Activated naive CD8-positive, alpha-beta T cell treated with anti-CD3 and anti-CD28 coated beads, Interleukin-2, amount 50 U/mL, for 24 hours (primary cell): ENCODE measurements at regions not wholly inside any gene's neighbourhood (a gene's known extent, or its start where the extent isn't known, plus 50 kb on each side); places are given as distances from the start of the nearest gene placed in this dataset.

Source experiments
- ATAC-seq: fragments of 150-1000 bp; cut with Tn5 transposase; one replicate; pipeline ENCODE4 v1.10.0; 2021
- DNase-seq: peaks from one replicate; pipeline ENCODE4 v3.0.0; 2021
- H3K27ac Mint-ChIP-seq: one replicate; pipeline ENCODE4 v1.8.0; 2021; ENCODE audit warnings: mild to moderate bottlenecking, mixed read lengths
- H3K27me3 Mint-ChIP-seq: one replicate; pipeline ENCODE4 v1.8.0; 2021; ENCODE audit warnings: mixed read lengths
- H3K36me3 Mint-ChIP-seq: one replicate; pipeline ENCODE4 v1.8.0; 2021; ENCODE audit warnings: low read depth, mixed read lengths
- H3K4me1 Mint-ChIP-seq: one replicate; pipeline ENCODE4 v1.8.0; 2021; ENCODE audit warnings: mixed read lengths
- H3K4me3 Mint-ChIP-seq: one replicate; pipeline ENCODE4 v1.8.0; 2021; ENCODE audit warnings: mild to moderate bottlenecking, moderate library complexity, mixed read lengths
- H3K9me3 Mint-ChIP-seq: one replicate; pipeline ENCODE4 v1.8.0; 2021; ENCODE audit warnings: mixed read lengths

GRCh38 chr11:32267679-32268187, 167.6 kb downstream of the WT1 start:
- DNase-seq, result no peak
- H3K4me1 Mint-ChIP-seq, result peaks cover 2% of the 10 kb centered on the region
- no peak overlapping the region for H3K27ac Mint-ChIP-seq
- H3K4me3 Mint-ChIP-seq, result no peak overlapping the region
- ATAC-seq, result no peak
- H3K36me3 Mint-ChIP-seq, result no peaks in the 10 kb centered on the region
- H3K9me3 Mint-ChIP-seq, result peaks cover 4% of the 10 kb centered on the region
- H3K27me3 Mint-ChIP-seq, result peaks cover 15% of the 10 kb centered on the region

GRCh38 chr11:32273931-32274330, 161.4 kb downstream of the WT1 start:
- Mint-ChIP-seq H3K4me3 (no peak overlapping the region), H3K27ac (no peak overlapping the region), H3K9me3 (peaks cover 4% of the 10 kb centered on the region), H3K27me3 (peaks cover 18% of the 10 kb centered on the region), H3K36me3 (no peaks in the 10 kb centered on the region), H3K4me1 (no peaks in the 10 kb centered on the region)
- DNase-seq (no peak), ATAC-seq (no peak)

DNA sequence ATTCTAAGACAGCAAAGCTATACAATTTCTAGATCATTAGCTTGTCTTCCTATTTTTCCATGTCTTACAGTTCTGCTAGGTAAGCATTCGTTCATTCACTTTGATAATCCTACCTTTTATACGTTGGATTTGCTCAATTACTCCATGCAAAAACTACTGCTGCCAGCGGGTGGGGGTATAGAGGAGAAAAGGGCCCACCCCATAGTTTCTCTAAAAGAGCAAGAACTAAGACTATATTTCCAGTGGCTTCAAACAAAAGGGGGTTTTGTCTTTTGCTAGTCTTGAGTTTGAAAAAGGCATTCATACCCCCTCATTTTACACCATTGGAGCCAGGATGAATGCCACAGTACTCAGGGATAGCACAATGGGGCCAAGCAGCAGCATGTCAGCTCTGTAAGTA, 155.7 kb downstream of the WT1 start:
- Mint-ChIP-seq H3K36me3 (no peaks in the 10 kb centered on the region), H3K4me3 (no peak overlapping the region), H3K4me1 (no peaks in the 10 kb centered on the region), H3K9me3 (peaks cover 4% of the 10 kb centered on the region), H3K27me3 (peaks cover 23% of the 10 kb centered on the region), H3K27ac (no peak overlapping the region)
- no peak for ATAC-seq
- no peak for DNase-seq

GRCh38 chr11:32280339-32280738, 155.0 kb downstream of the WT1 start:
- Mint-ChIP-seq H3K27me3 (peaks cover 29% of the 10 kb centered on the region), H3K4me3 (no peak overlapping the region), H3K9me3 (peaks cover 4% of the 10 kb centered on the region), H3K4me1 (no peaks in the 10 kb centered on the region), H3K27ac (no peak overlapping the region), H3K36me3 (no peaks in the 10 kb centered on the region)
- ATAC-seq, result no peak
- no peak for DNase-seq

DNA sequence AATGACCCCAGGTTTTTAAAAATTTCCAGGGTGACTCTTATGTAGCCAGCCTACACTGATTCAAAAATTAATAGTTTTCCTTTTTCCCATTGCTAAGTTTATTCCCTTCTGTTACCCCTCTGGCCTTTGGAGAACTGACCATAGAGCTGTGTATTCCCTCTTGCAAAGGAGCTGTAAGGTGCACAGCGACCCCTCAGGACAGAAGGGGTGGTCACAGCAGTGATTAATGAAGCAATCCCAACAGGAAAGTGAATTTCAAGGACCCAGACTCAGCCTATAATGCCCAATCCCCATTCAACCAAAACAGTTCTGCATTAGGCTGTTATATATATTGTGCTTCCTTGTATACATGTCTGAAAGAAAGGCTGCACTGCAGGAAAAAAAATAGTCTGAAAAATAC, 147.1 kb downstream of the WT1 start:
- H3K27me3 Mint-ChIP-seq, result peaks cover 23% of the 10 kb centered on the region
- no peak overlapping the region for H3K27ac Mint-ChIP-seq
- peaks cover 1% of the 10 kb centered on the region for H3K9me3 Mint-ChIP-seq
- no peak for ATAC-seq
- no peak for DNase-seq
- H3K36me3 Mint-ChIP-seq, result no peaks in the 10 kb centered on the region
- no peaks in the 10 kb centered on the region for H3K4me1 Mint-ChIP-seq
- no peak overlapping the region for H3K4me3 Mint-ChIP-seq

DNA sequence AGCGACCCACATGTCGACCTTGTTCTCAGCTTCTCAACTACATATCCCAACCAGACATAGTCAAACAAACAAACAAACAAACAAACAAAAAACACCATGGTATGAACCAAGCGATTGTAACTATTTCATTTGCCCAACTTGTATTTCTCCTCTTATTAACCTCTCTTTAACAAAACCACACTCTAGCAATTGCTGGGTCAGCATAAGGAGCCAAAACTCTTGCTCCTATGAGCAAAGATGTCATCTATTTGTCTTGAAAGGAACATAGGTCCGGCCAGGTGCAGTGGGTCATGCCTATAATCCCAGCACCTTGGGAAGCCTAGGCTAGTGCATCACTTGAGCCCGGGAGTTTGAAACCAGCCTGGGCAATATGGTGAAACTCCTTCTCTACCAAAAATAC, 145.6 kb downstream of the WT1 start:
- ATAC-seq (no peak), DNase-seq (no peak)
- Mint-ChIP-seq H3K9me3 (no peaks in the 10 kb centered on the region), H3K36me3 (no peaks in the 10 kb centered on the region), H3K27ac (no peak overlapping the region), H3K4me1 (no peaks in the 10 kb centered on the region), H3K4me3 (no peak overlapping the region), H3K27me3 (peaks cover 14% of the 10 kb centered on the region)

DNA sequence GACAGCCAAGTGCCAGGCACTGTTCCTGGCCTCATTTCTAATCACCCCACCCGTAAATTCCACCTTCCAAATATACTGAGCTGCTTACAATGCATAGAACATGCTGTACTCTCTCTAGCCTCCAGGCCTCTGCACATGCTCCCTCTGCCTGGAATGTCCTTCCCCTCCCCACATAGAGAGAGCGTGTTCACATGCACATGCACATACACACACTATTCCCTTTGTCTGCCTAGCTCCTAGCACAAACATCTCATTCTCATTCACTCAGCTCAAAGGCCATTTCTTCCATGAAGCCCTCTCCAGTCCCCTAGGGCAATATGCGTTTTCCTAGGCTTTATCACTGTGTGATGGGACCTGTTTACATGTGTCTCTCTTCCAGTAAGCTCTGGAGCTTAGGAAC, 144.6 kb downstream of the WT1 start:
- no peaks in the 10 kb centered on the region for H3K4me1 Mint-ChIP-seq
- H3K9me3 Mint-ChIP-seq, result no peaks in the 10 kb centered on the region
- H3K4me3 Mint-ChIP-seq, result no peak overlapping the region
- ATAC-seq (no peak), DNase-seq (no peak)
- no peaks in the 10 kb centered on the region for H3K36me3 Mint-ChIP-seq
- H3K27me3 Mint-ChIP-seq, result peaks cover 9% of the 10 kb centered on the region
- H3K27ac Mint-ChIP-seq, result no peak overlapping the region

DNA sequence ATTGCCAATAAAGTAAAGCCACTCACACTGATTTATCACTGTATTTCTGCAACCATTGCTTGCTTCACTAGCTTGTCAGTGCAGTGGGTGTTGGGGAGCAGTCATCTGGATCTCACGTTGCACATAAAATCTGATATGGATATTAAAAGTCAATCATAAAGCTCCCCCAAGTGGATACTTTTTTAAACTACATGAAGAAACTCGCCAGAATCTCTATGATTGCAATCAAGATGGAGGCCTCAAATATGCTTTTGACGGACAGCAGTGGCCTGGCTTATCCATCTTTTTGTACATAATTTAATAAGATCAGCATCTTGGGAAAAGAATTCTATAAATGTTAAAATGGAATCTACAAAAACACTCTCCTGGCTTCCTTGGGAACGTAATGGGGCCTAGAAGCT, 137.7 kb downstream of the WT1 start:
- no peaks in the 10 kb centered on the region for H3K9me3 Mint-ChIP-seq
- no peaks in the 10 kb centered on the region for H3K27me3 Mint-ChIP-seq
- H3K27ac Mint-ChIP-seq, result no peak overlapping the region
- H3K4me3 Mint-ChIP-seq, result no peak overlapping the region
- no peaks in the 10 kb centered on the region for H3K4me1 Mint-ChIP-seq
- no peak for ATAC-seq
- no peak for DNase-seq
- no peaks in the 10 kb centered on the region for H3K36me3 Mint-ChIP-seq

- H3K9me3 Mint-ChIP-seq, result no peaks in the 10 kb centered on the region
Measured at GRCh38 chr11:32302826-32303225, 132.5 kb downstream of the WT1 start.

DNA sequence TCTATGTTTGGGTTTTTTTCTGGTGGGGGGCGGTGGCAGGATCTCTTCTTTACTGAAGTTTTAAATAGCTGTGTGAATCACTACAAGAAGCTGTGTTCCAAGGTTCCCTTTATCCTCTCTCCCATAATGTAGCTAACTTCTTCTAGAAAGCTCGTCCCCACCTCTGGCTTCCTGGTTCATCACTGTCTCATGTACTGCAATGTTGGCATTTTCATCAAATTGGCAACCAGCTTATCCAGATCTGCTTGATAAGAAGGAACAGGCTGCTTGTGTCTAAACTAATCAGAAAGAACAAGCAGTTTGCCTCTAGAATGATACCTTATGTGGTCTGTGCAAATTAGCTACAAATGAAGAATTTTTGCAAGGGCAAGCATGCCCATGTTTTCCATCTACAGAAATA, 130.8 kb downstream of the WT1 start:
- Mint-ChIP-seq H3K4me3 (no peak overlapping the region), H3K36me3 (no peaks in the 10 kb centered on the region), H3K4me1 (no peaks in the 10 kb centered on the region), H3K27me3 (no peaks in the 10 kb centered on the region), H3K27ac (no peak overlapping the region), H3K9me3 (no peaks in the 10 kb centered on the region)
- DNase-seq (no peak), ATAC-seq (no peak)

More at GRCh38 chr11:32302826-32303225, 132.5 kb downstream of the WT1 start:
- Mint-ChIP-seq H3K27me3 (no peaks in the 10 kb centered on the region), H3K27ac (no peak overlapping the region), H3K4me3 (no peak overlapping the region), H3K36me3 (no peaks in the 10 kb centered on the region), H3K4me1 (no peaks in the 10 kb centered on the region)
- ATAC-seq, result no peak
- DNase-seq, result no peak

DNA sequence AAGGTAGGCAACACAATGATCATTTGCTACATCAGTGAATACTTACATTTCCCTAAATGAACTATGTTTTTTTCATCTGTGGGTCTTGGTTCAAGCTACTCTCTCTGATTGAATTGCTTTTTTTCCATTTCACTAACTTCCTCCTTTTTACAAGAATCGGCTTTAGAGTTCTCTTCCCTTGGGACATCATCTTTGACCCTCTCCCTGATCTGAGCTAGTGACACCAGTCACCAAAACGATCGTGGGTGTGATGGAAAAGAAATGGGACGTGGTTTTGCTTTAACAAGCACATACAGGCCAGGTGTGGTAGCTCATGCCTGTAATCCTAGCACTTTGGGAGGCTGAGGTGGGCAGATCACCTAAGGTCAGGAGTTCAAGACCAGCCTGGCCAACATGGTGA, 129.9 kb downstream of the WT1 start:
- H3K9me3 Mint-ChIP-seq, result no peaks in the 10 kb centered on the region
- no peak for ATAC-seq
- DNase-seq, result no peak
- H3K4me1 Mint-ChIP-seq, result no peaks in the 10 kb centered on the region
- H3K27me3 Mint-ChIP-seq, result no peaks in the 10 kb centered on the region
- H3K4me3 Mint-ChIP-seq, result no peak overlapping the region
- no peaks in the 10 kb centered on the region for H3K36me3 Mint-ChIP-seq
- no peak overlapping the region for H3K27ac Mint-ChIP-seq

DNA sequence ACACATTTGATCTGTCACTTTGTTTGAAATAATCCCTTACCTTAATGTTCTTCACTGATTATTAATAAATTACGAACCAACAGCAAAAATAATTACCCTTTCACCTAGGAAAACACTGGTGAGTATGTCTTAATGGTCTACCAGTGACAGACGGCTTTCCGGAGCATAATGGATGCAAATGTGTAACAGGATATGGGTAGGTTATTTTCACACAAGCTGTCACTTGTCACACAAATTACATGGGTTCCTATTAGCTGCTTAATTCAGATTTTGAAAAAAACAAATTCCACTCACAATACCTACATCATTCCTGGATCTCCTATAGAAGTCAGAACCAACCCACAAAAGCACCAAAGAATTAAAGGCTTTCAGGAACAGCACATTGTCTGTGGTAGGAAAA, 127.9 kb downstream of the WT1 start:
- Mint-ChIP-seq H3K4me1 (no peaks in the 10 kb centered on the region), H3K27ac (no peak overlapping the region), H3K27me3 (peaks cover 7% of the 10 kb centered on the region), H3K36me3 (no peaks in the 10 kb centered on the region), H3K9me3 (no peaks in the 10 kb centered on the region), H3K4me3 (no peak overlapping the region)
- no peak for ATAC-seq
- no peak for DNase-seq

GRCh38 chr11:32307913-32308312, 127.4 kb downstream of the WT1 start:
- ATAC-seq, result no peak
- Mint-ChIP-seq H3K27me3 (peaks cover 10% of the 10 kb centered on the region), H3K4me3 (no peak overlapping the region), H3K36me3 (no peaks in the 10 kb centered on the region), H3K27ac (no peak overlapping the region), H3K4me1 (no peaks in the 10 kb centered on the region), H3K9me3 (no peaks in the 10 kb centered on the region)
- no peak for DNase-seq

DNA sequence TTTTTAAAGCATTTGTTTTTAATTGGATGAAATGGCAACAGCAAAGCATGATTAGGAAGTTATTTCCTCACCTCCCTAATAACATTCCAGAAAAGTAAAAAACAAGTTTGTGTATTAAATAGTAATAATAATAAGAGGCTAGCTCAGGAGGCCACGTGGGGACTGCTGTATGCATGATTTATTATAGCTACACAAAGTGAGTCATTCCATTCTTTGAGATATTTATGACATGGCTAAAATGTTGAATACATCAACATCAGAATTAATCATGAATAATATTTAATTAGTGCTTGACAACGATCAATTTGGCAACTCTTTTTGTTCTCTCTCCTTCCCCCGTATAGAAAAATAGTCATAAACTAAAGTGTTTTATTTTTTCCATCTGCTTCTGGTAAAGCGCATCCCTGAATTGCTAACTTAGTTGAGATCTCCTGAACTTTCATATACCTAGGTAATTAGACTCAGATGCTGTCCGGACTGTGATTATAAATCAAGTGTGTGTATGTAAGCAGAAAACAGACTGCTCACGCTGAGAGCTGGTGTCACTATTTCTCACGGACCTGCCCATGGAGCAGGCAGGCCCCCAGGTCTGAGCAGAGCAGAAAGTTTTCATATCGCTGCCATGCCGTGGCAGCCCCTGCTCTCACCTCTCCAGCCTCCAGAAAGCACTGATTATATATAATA, 125.7 kb downstream of the WT1 start:
- Mint-ChIP-seq H3K27ac (no peak overlapping the region), H3K4me1 (no peaks in the 10 kb centered on the region), H3K27me3 (peaks cover 11% of the 10 kb centered on the region), H3K9me3 (no peaks in the 10 kb centered on the region), H3K4me3 (no peak overlapping the region), H3K36me3 (no peaks in the 10 kb centered on the region)
- no peak for DNase-seq
- no peak for ATAC-seq

DNA sequence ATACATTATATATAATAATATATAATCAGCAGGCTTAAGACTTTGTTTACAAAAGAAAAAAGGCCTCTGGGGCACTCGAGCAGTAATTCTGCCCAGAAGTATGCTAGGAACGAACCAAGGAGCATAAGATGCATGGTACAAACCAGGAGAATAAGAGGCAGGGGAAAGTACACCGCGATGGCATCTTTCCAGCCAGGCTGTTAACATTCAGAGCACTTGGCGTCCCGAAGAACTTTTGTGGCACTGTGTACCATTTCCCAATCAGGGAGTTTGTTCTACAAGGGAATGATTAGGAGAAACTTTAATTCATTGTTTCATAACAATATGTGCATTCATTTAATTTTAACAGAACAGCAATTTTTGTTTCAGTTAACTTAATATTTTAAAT, 125.1 kb downstream of the WT1 start:
- no peak overlapping the region for H3K27ac Mint-ChIP-seq
- H3K27me3 Mint-ChIP-seq, result peaks cover 11% of the 10 kb centered on the region
- ATAC-seq, result no peak
- no peaks in the 10 kb centered on the region for H3K36me3 Mint-ChIP-seq
- no peak for DNase-seq
- H3K9me3 Mint-ChIP-seq, result no peaks in the 10 kb centered on the region
- H3K4me3 Mint-ChIP-seq, result no peak overlapping the region
- H3K4me1 Mint-ChIP-seq, result no peaks in the 10 kb centered on the region
